Activated naive CD8-positive, alpha-beta T cell treated with anti-CD3 and anti-CD28 coated beads, Interleukin-2, amount 10 ng/mL, durations not matched to agents 7 days and 5 days (primary cell): ENCODE measurements at regions not wholly inside any gene's neighbourhood (a gene's known extent, or its start where the extent isn't known, plus 50 kb on each side); places are given as distances from the start of the nearest gene placed in this dataset.
A peak's percentile ranks its signal among the peaks of the same experiment; 100 is the strongest.

Source experiments
- ATAC-seq: fragments of 150-1000 bp; cut with Tn5 transposase; one replicate; pipeline ENCODE4 v1.10.0; 2021; ENCODE audit warnings: low read depth, moderate library complexity
- POLR2A ChIA-PET: fragments of 350-600 bp; sonication (Branson Sonifier 250); formaldehyde crosslinking; loops from one replicate; lab custom pipeline; 2021; ENCODE audit warnings: antibody characterized with exemption; lab: Charles Lee
- DNase-seq: peaks from one replicate; pipeline ENCODE4 v3.0.0; 2021
- H3K27ac Mint-ChIP-seq: one replicate; pipeline ENCODE4 v1.8.0; 2022; ENCODE audit warnings: mild to moderate bottlenecking, mixed read lengths
- H3K27me3 Mint-ChIP-seq: one replicate; pipeline ENCODE4 v1.8.0; 2022; ENCODE audit warnings: mild to moderate bottlenecking, moderate library complexity, mixed read lengths
- H3K36me3 Mint-ChIP-seq: one replicate; pipeline ENCODE4 v1.8.0; 2021; ENCODE audit warnings: mild to moderate bottlenecking, mixed read lengths
- H3K4me1 Mint-ChIP-seq: one replicate; pipeline ENCODE4 v1.8.0; 2021; ENCODE audit warnings: mixed read lengths
- H3K4me3 Mint-ChIP-seq: one replicate; pipeline ENCODE4 v1.8.0; 2022; ENCODE audit warnings: mild to moderate bottlenecking, moderate library complexity, mixed read lengths
- H3K9me3 Mint-ChIP-seq: one replicate; pipeline ENCODE4 v1.8.0; 2021; ENCODE audit warnings: mixed read lengths

- DNase-seq = no peak
- H3K4me1 Mint-ChIP-seq = peaks cover 3% of the 10 kb centered on the region
- peaks cover 14% of the 10 kb centered on the region for H3K27me3 Mint-ChIP-seq
- H3K4me3 Mint-ChIP-seq = no peak overlapping the region
- peaks cover 5% of the 10 kb centered on the region for H3K9me3 Mint-ChIP-seq
- POLR2A ChIA-PET = no interaction called here
- no peak for ATAC-seq
- H3K27ac Mint-ChIP-seq = no peak overlapping the region
- H3K36me3 Mint-ChIP-seq = peaks cover 2% of the 10 kb centered on the region
Observed at GRCh38 chr11:69348414-69349235, 54.7 kb downstream of the MYEOV start.

- peaks cover 2% of the 10 kb centered on the region for H3K36me3 Mint-ChIP-seq
- H3K4me3 Mint-ChIP-seq = no peak overlapping the region
- peaks cover 5% of the 10 kb centered on the region for H3K9me3 Mint-ChIP-seq
- peaks cover 13% of the 10 kb centered on the region for H3K27me3 Mint-ChIP-seq
- H3K4me1 Mint-ChIP-seq = peaks cover 3% of the 10 kb centered on the region
- DNase-seq (no peak), ATAC-seq (no peak)
- H3K27ac Mint-ChIP-seq = no peak overlapping the region
- POLR2A ChIA-PET = no interaction called here
Observed at GRCh38 chr11:69350040-69350439, 56.1 kb downstream of the MYEOV start.

DNA sequence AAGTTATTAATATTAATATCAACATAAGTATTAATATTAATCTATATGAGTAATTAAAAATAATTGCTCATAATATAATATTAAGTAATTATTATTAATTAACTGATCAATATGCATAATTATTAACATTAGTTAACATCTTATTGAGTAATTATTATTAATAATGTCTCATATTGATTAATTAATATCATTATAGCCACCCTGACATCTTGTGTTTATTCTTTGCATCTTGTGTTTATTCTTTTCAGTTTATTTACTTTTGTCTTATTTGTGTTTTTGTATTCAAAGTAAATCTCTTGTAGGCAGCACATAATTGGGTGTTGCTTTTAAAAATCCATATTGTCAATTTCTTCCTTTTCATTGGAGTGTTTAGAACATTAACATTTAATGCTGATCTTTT is 56.6 kb downstream of the MYEOV start:
- H3K4me3 Mint-ChIP-seq = no peak overlapping the region
- POLR2A ChIA-PET = no interaction called here
- ATAC-seq (no peak), DNase-seq (no peak)
- H3K4me1 Mint-ChIP-seq = peaks cover 3% of the 10 kb centered on the region
- peaks cover 13% of the 10 kb centered on the region for H3K27me3 Mint-ChIP-seq
- peaks cover 2% of the 10 kb centered on the region for H3K36me3 Mint-ChIP-seq
- peaks cover 5% of the 10 kb centered on the region for H3K9me3 Mint-ChIP-seq
- no peak overlapping the region for H3K27ac Mint-ChIP-seq

DNA sequence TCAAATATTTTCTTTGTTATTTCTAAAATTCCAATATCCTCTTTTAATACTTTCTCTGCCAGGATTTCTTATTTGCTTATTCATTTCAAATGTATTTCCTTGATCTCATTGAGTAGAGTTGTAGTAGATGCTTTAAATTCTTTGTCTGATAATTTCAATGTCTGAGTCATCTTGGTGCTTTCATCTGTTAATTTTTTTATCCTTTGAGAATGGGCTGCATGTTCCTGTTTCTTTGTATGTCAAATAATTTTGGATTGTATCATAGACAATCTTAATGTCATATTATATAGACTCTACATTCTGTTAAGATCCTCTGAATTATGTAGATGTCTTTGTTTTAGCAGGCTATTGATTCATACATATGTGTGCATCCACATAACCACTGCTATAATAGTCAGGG is 57.5 kb downstream of the MYEOV start:
- Mint-ChIP-seq H3K36me3 (peaks cover 2% of the 10 kb centered on the region), H3K27ac (no peak overlapping the region), H3K4me3 (no peak overlapping the region), H3K4me1 (peaks cover 3% of the 10 kb centered on the region), H3K9me3 (peaks cover 5% of the 10 kb centered on the region), H3K27me3 (peaks cover 13% of the 10 kb centered on the region)
- ATAC-seq (no peak), DNase-seq (no peak)
- POLR2A ChIA-PET = no interaction called here

- ATAC-seq (no peak), DNase-seq (no peak)
- Mint-ChIP-seq H3K27me3 (peaks cover 10% of the 10 kb centered on the region), H3K4me3 (no peak overlapping the region), H3K36me3 (peaks cover 2% of the 10 kb centered on the region), H3K27ac (no peak overlapping the region), H3K4me1 (peaks cover 3% of the 10 kb centered on the region), H3K9me3 (peaks cover 5% of the 10 kb centered on the region)
- POLR2A ChIA-PET = no interaction called here
Observed at GRCh38 chr11:69352166-69352565, 58.2 kb downstream of the MYEOV start.

GRCh38 chr11:69352715-69353319 is 58.9 kb downstream of the MYEOV start:
- Mint-ChIP-seq H3K4me3 (no peak overlapping the region), H3K27me3 (peaks cover 10% of the 10 kb centered on the region), H3K4me1 (peaks cover 3% of the 10 kb centered on the region), H3K27ac (no peak overlapping the region), H3K9me3 (peaks cover 5% of the 10 kb centered on the region), H3K36me3 (peaks cover 2% of the 10 kb centered on the region)
- POLR2A ChIA-PET = no interaction called here
- DNase-seq (no peak), ATAC-seq (peak; percentile 66)

- ATAC-seq = no peak
- DNase-seq = no peak
- Mint-ChIP-seq H3K9me3 (peaks cover 4% of the 10 kb centered on the region), H3K4me3 (no peak overlapping the region), H3K27ac (no peak overlapping the region), H3K4me1 (peaks cover 3% of the 10 kb centered on the region), H3K36me3 (no peaks in the 10 kb centered on the region), H3K27me3 (peaks cover 10% of the 10 kb centered on the region)
- POLR2A ChIA-PET = no interaction called here
Observed at GRCh38 chr11:69353696-69354544, 60.0 kb downstream of the MYEOV start.

DNA sequence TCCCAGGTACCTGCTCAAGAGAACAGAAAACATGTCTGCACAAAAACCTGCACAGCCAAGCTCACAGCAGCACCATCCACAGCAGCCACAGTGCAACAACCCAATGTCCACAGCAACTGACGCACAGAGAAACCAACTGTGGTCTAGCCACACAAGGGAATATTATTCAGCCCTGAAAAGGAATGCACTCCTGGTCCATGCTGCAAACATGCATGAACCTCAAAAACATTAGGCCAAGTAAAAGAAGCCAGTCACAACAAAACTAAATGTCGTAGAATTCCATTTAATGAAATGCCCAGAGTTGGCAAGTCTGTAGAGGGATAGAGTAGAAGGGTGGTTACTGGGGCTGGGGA is 60.6 kb downstream of the MYEOV start:
- no peak overlapping the region for H3K27ac Mint-ChIP-seq
- H3K27me3 Mint-ChIP-seq = peaks cover 9% of the 10 kb centered on the region

GRCh38 chr11:69355346-69355940 is 61.5 kb downstream of the MYEOV start:
- Mint-ChIP-seq H3K27me3 (peaks cover 7% of the 10 kb centered on the region), H3K36me3 (no peaks in the 10 kb centered on the region)
- no peak for DNase-seq

More for the DNA sequence above, 60.6 kb downstream of the MYEOV start:
- DNase-seq (no peak), ATAC-seq (no peak)
- peaks cover 3% of the 10 kb centered on the region for H3K4me1 Mint-ChIP-seq
- POLR2A ChIA-PET = no interaction called here
- H3K36me3 Mint-ChIP-seq = no peaks in the 10 kb centered on the region
- H3K9me3 Mint-ChIP-seq = peaks cover 4% of the 10 kb centered on the region
- no peak overlapping the region for H3K4me3 Mint-ChIP-seq

DNA sequence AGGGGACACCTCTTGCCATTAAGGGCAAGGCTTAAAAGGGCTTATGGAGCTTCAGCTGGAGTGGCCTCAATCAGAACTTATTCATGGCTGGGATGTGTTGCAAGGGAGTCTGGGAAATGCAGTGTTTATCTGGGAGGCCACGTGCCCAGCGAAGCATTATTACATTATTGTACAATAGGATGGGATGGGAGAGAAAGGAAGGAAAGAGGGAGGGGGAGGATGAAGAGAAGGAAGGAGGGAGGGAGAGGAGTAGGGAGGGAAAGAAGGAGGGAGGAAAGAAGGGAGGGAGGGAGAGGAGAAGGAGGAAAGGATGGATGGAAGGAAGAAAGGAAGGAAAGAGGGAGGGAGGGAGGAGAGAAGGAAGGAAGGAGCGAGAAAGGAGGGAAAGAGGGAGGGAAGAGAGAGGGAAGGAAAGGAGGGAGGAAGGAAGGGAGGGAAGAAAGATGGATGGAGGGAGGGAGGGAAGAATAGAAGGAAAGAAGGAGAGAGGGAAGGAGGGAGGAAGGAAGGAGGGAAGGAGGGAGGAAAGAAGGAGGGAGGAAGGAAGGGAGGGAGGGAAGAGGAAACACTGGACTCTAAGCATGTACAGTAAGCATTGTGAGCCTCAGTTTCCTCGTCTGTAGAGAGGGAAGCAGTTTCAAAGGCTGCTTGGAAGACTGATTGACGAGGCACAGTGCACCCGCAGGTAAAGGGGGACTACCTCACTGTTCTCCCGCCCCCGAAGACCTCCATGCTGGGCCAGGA is 62.2 kb downstream of the MYEOV start:
- no peaks in the 10 kb centered on the region for H3K36me3 Mint-ChIP-seq
- H3K27me3 Mint-ChIP-seq = peaks cover 3% of the 10 kb centered on the region
- DNase-seq (no peak), ATAC-seq (no peak)
- POLR2A ChIA-PET = no interaction called here
- no peak overlapping the region for H3K27ac Mint-ChIP-seq
- H3K4me1 Mint-ChIP-seq = peaks cover 3% of the 10 kb centered on the region
- H3K4me3 Mint-ChIP-seq = no peak overlapping the region
- peaks cover 2% of the 10 kb centered on the region for H3K9me3 Mint-ChIP-seq

More at GRCh38 chr11:69355346-69355940, 61.5 kb downstream of the MYEOV start:
- no peak for ATAC-seq
- Mint-ChIP-seq H3K4me3 (no peak overlapping the region), H3K9me3 (peaks cover 2% of the 10 kb centered on the region), H3K27ac (no peak overlapping the region), H3K4me1 (peaks cover 3% of the 10 kb centered on the region)
- POLR2A ChIA-PET = no interaction called here

GRCh38 chr11:69356703-69357457 is 62.9 kb downstream of the MYEOV start:
- Mint-ChIP-seq H3K27me3 (peaks cover 2% of the 10 kb centered on the region), H3K4me3 (no peak overlapping the region), H3K27ac (peak overlapping the region; percentile 64), H3K4me1 (peaks cover 3% of the 10 kb centered on the region), H3K36me3 (no peaks in the 10 kb centered on the region), H3K9me3 (peaks cover 2% of the 10 kb centered on the region)
- ATAC-seq (no peak), DNase-seq (no peak)
- POLR2A ChIA-PET = no interaction called here
